ENCODE measurements at regions not wholly inside any gene's neighbourhood (a gene's known extent, or its start where the extent isn't known, plus 50 kb on each side); places are given as distances from the start of the nearest gene placed in this dataset.

DNA sequence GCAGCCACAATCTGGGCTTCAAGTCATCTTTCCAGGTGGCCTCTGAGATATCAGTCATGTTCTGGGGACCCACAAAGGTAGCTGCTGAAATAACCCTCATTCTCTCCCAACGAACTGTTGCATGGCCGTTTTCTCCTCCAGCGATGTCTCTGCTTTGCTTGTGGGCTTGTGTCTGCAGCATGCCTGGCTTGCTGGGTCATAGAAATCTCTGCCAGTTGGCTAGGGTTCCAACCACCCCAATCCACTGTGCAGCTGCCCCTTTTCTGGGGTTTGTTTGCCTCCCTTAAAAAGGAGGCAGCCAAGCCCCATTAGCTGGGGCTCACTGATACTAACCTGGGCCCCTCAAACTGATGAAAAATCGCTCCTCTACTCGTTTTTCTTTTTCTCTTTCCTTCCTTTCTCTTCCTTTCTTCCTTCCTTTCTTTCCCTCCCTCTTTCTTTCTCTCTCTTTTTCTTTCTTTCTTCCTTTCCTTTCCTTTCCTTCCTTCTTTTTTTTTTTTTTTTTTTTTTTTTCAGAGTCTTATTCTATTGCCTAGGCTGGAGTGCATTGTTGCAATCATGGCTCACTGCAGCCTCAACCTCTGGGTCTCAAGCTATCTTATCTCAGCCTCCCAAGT is 680.0 kb downstream of the EPHA4 start:
- TF ChIP-seq, protein P1, sequence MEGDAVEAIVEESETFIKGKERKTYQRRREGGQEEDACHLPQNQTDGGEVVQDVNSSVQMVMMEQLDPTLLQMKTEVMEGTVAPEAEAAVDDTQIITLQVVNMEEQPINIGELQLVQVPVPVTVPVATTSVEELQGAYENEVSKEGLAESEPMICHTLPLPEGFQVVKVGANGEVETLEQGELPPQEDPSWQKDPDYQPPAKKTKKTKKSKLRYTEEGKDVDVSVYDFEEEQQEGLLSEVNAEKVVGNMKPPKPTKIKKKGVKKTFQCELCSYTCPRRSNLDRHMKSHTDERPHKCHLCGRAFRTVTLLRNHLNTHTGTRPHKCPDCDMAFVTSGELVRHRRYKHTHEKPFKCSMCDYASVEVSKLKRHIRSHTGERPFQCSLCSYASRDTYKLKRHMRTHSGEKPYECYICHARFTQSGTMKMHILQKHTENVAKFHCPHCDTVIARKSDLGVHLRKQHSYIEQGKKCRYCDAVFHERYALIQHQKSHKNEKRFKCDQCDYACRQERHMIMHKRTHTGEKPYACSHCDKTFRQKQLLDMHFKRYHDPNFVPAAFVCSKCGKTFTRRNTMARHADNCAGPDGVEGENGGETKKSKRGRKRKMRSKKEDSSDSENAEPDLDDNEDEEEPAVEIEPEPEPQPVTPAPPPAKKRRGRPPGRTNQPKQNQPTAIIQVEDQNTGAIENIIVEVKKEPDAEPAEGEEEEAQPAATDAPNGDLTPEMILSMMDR (IDR thresholded peaks at IDR 0.05) = no peak
- no peak for TF ChIP-seq POLR2A (IDR thresholded peaks at IDR 0.05)
